HG03575 (cell line): ENCODE measurements at regions not wholly inside any gene's neighbourhood (a gene's known extent, or its start where the extent isn't known, plus 50 kb on each side); places are given as distances from the start of the nearest gene placed in this dataset.

Experiments
- ATAC-seq: cut with Tn5 transposase; IDR thresholded peaks from one replicate; pipeline ENCODE4 v1.9.1; 2021; ENCODE audit not compliant: unreplicated experiment, insufficient number of reproducible peaks, low FRiP score; ENCODE audit errors: extremely low read depth

GRCh38 chr2:63658176-63658968 lies 69.6 kb downstream of the MDH1 start:
- no peak for ATAC-seq

- no peak for ATAC-seq
Measured at GRCh38 chr2:63660060-63660459, 71.3 kb downstream of the MDH1 start.

GRCh38 chr2:63661076-63661475 lies 72.3 kb downstream of the MDH1 start:
- no peak for ATAC-seq

GRCh38 chr2:63662028-63662804 lies 73.5 kb downstream of the MDH1 start:
- ATAC-seq: no peak

- no peak for ATAC-seq
Measured at GRCh38 chr2:63663013-63663864, 74.5 kb downstream of the MDH1 start.

- no peak for ATAC-seq
Measured at GRCh38 chr2:63665091-63665490, 76.3 kb downstream of the MDH1 start.

GRCh38 chr2:63665846-63666475 lies 77.2 kb downstream of the MDH1 start:
- no peak for ATAC-seq

- ATAC-seq: no peak
Measured at GRCh38 chr2:63667132-63667700, 78.5 kb downstream of the MDH1 start.

GRCh38 chr2:63668000-63668399 lies 79.2 kb downstream of the MDH1 start:
- no peak for ATAC-seq

GRCh38 chr2:63668466-63668865 lies 79.7 kb downstream of the MDH1 start:
- ATAC-seq: no peak

GRCh38 chr2:63669596-63669995 lies 80.8 kb downstream of the MDH1 start:
- no peak for ATAC-seq

- no peak for ATAC-seq
Measured at GRCh38 chr2:63673865-63674533, 85.2 kb downstream of the MDH1 start.

GRCh38 chr2:63675026-63675425 lies 86.3 kb downstream of the MDH1 start:
- ATAC-seq: no peak

GRCh38 chr2:63676135-63676534 lies 87.4 kb downstream of the MDH1 start:
- no peak for ATAC-seq

GRCh38 chr2:63678085-63678484 lies 89.3 kb downstream of the MDH1 start:
- ATAC-seq: no peak

GRCh38 chr2:63678551-63678950 lies 89.8 kb downstream of the MDH1 start:
- ATAC-seq: no peak

GRCh38 chr2:63679252-63679855 lies 90.6 kb downstream of the MDH1 start:
- ATAC-seq: no peak

GRCh38 chr2:63680455-63680854 lies 91.7 kb downstream of the MDH1 start:
- no peak for ATAC-seq
